GM18861 (cell line): ENCODE measurements at regions not wholly inside any gene's neighbourhood (a gene's known extent, or its start where the extent isn't known, plus 50 kb on each side); places are given as distances from the start of the nearest gene placed in this dataset.

Experiments used
- ATAC-seq: cut with Tn5 transposase; IDR thresholded peaks from one replicate; pipeline ENCODE4 v1.9.1; 2021; ENCODE audit not compliant: unreplicated experiment

GRCh38 chr15:96414875-96415274 lies 84.4 kb downstream of the NR2F2 start:
- ATAC-seq, result no peak

DNA sequence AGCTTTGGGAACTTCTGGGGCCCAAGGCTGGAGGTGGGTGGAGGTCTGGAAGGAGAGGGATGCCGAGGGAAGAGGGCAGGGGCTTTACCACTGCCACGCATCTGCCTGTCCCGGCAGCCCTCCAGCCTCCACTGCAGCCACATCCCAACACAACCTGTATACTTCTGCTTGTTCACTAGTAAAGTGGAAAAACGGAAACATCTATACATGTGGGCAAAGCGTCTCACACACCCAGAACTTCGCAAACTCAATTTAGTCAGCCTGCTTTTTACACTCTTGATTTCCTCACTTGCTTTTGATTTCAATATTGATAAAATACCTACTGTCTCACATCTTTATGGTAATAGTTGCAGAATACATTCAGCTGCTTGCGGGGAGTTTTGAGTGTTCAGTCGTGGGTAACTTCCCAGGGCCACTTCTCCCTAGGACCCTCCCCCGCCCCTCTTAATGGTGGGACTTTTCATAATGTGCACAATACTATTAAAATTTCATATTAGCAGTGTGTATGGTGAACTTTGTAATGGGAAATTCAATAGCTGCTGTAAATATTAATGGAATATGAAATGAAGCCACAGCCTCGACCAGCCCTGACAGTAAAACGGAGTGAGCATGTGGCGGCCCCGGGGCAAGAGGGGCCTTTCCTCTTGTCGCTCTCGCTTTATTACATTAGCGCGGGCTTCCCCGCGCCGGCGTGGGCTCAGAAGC lies 85.2 kb downstream of the NR2F2 start:
- no peak for ATAC-seq

- ATAC-seq, result no peak
Measured at GRCh38 chr15:96416218-96416933, 85.9 kb downstream of the NR2F2 start.

DNA sequence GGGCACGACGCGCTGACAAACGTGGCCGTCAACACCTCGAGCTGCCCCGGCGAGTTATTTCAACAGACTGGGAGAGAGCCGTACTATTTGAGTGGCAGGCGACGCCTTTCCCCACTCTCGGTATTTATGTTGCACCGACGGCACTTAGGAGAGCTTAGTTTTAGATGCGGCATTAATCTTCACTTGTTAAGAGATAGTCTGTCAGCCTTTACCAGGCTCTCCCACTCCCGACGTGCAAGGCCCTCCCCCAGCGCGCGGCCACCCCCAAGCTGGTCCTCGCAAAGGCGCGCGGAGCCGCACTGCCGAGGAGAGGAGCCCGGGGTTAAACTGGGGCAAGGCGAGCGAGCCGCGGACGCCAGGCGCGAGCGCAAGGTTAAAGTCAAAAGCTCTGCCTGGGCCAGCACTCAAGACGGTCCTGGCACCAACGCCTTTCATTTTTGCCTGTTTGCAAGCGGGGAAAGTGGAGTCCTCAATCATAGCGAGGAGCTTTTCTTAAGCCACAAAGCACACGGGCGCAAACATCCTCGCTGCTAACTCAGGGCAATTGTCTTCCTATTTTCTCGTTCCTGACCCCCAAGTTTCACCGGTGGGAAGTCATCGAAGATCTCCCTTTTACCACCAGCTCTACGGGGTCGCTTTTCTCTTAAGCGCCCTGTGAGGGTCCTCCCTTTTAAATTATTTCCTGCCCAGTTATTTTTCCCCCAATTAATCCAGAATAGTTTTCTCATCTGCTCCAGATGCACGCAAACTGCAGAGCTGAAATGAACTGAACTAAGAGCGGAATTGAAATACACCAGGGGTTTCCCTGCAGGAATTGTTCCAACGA lies 86.6 kb downstream of the NR2F2 start:
- ATAC-seq, result no peak

- ATAC-seq, result no peak
Measured at GRCh38 chr15:96417760-96418130, 87.2 kb downstream of the NR2F2 start.

GRCh38 chr15:96418146-96418545 lies 87.6 kb downstream of the NR2F2 start:
- ATAC-seq, result no peak

GRCh38 chr15:96421178-96421601 lies 90.7 kb downstream of the NR2F2 start:
- ATAC-seq, result no peak

- no peak for ATAC-seq
Measured at GRCh38 chr15:96422125-96422524, 91.6 kb downstream of the NR2F2 start.

DNA sequence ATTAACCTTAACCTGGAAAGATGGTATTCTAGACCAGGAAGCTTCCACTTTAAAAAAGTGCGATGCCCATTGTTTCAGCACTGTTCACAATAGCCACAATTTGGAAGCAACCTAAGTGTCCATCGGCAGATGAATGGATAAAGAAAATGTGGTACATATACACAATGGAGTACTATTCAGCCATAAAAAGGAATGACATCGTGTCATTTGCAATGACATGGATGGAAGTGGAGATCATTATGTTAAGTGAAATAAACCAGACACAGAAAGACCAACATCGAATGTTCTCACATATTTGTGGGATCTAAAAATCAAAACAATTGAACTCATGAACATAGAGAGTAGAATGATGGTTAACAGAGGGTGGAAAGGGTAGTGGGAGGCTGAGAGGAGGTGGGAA lies 94.2 kb downstream of the NR2F2 start:
- ATAC-seq, result no peak

GRCh38 chr15:96428742-96429141 lies 98.2 kb downstream of the NR2F2 start:
- no peak for ATAC-seq

DNA sequence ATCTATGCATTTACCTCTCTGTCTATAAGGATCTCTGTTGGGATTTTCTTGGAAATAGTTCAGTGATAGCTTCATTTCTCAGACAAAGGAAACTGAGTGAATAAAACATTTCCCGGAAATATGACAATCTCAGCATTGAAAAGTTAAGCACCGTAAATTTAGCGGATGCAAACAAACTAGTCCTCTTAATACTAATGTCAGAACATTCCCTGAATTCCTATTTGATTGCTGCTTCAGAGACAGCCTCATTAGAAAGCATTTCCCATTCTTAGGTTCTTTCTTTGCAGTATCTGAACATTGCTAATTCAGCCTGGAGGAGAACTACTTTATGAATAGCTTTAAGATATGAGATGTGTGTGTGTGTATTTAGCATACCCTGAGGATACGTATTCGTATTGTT lies 101.3 kb downstream of the NR2F2 start:
- no peak for ATAC-seq

DNA sequence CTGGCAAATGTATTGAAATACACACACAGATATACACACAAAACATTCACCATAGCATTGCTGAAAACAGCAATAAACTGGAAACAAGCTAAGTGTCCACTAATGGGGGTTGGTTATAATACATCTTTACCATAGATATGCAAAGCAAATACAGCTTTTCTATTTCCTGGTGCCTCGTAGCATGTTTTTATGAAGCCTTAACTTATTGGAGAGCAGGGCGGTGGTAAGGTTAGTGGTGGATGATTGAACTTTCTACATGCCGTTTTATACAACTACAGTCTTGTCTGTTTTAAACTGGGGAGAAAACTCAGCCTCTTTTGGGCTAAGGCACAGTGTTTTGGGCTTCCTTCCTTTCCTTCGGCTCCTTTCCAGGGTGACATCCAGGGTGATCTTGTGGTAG lies 104.5 kb downstream of the NR2F2 start:
- no peak for ATAC-seq

DNA sequence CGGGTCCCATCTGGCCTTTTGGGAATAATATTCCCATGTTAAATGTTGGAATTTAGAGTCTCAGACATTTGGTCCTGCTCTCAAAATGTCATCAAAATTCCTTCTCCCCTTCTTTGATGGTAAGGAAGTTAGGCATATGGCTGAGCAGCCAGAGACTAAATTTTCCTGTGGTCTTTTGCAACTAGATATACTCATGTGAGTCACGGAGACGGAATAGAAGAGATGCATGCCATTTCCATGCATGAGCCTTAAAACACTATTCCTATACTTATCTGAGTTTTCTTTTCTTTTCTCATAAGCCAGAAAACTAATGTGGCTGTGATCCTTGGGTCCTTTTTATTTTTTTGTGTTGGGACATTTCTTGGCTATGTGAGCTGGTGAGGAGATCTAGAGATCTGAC lies 105.3 kb downstream of the NR2F2 start:
- no peak for ATAC-seq

DNA sequence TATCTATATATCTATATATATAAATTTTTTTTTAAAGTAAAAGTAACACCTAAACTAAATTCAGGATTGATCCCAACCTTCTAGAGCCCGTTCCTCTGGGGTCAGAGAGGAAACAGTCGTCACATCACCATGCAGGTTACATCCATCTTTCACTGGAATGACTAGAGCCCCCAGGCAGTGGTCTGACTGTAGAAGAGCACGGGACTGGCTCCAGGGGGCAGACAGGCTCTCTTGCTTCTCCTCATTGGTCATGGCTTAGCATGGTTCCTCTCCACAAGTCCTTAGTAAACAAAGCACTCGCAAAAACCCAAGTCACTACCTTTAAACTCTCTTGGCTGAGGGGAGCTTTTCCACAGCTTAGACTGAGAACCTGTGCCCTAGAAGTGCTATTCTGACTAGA lies 110.5 kb downstream of the NR2F2 start:
- no peak for ATAC-seq

DNA sequence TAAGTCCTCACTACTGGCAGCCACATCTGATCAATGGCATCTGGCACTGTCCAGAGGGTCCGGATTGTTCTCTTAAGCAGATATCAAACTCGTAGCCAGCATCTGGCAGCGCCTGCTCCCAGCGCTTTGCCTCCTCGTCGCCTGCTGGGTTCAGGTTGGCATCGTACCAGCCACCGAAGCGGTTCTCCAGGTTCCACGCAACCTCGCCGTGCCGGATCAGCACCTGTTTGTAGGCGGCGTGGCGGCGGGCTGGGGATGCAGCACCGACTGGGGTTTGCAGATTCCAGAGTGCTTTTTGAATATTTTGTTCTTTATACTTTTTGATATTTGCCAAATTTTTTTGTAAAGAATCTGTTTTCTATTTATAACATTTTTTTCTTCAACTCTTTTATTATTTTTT lies 111.6 kb downstream of the NR2F2 start:
- ATAC-seq, result no peak

DNA sequence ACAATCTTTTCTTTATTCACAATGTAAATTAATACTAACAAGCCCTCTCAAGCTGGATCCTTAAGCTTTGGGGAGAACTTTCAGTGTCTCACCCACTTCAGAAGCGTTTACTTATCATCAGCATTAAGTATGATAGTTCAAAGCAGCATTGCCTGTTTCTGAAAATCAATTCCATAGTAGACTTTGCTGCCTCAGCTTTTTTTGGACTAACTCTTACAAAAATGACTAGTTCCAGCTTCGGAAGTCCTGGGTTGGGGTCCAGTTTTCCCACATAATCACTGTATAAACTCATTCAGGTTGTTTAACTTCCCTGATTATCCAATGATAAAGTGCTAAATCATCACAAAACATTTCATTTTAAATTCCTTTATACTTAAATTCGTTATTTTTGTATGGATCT lies 114.4 kb downstream of the NR2F2 start:
- no peak for ATAC-seq

DNA sequence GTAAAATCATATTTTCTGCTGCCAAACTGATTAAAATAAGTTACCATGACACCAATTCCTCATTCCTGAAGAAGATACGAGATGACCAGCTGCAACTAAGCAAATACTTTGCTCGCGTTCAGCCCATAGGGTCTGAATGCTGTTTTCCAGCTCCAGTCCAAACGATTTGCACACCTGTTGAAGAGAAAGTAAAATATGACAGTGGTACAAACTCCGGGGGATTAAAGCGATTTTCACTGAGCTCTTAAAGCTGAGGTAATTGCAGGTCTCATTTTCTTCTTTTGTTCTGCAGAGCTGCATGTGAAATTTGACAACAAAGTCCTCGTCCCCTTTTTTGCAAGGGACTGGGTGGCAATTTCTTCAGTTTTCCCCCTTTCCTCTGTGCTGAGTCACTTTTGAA lies 118.4 kb downstream of the NR2F2 start:
- ATAC-seq, result no peak

DNA sequence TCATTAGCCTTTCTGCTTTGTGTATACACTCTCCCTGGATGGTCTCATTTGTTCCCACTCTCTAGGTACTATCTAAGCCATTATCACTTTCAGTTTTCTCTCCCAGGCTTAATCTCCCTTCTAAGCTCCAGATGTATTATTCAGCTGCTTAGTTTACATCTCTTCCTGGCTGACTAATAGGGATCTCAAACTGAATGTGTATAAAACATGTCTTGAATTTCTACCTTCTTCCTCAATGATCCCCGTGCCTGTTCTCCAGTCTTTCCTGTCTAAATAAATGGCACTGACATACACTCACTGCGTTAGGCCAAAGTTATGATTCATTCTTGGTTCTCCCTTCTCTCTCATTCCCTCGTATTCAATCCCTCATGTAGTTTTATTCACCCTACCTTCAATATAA lies 127.3 kb downstream of the NR2F2 start:
- no peak for ATAC-seq

- ATAC-seq, result no peak
Measured at GRCh38 chr15:96460106-96460505, 129.6 kb downstream of the NR2F2 start.

- no peak for ATAC-seq
Measured at GRCh38 chr15:96462768-96463750, 132.6 kb downstream of the NR2F2 start.
